ENCODE measurements at regions not wholly inside any gene's neighbourhood (a gene's known extent, or its start where the extent isn't known, plus 50 kb on each side); places are given as distances from the start of the nearest gene placed in this dataset.
"Not testable (repeated sequence)": the region's sequence is repeated elsewhere in the genome, so short reads cannot be mapped to it uniquely, and the experiment has no call there.

DNA sequence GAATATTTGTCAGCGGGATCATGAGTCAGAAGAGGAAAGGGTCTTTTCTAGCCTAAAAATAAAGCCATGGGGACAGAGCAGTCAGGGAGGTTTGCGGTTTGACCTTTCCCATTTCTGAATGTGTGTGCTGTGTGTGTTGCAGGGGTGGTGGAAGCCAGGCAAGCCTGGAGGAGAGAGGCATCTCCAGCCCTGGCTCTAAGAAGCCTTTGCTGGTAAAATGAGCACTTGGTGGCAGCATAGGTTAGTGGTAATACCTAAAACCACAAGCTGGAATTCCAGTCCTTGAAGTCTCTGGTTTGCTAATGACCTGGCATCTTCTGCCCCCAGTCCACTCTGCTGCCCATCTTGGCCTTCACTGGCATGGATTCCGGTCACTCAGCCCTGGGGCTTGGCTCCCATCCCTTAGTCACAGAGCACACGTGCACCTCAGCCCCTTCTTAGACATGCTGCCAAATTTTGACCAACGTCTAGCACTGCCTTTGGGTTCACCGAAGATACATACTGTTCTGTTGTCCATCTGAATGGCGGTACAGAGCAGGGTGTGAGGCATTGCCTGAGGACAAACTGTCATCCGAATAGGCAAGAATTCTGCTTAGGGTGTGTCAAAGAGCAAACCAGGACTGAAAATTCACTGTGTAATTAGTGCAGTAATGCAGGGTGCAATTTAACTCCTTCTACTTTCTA is 52.7 kb downstream of the KCNA5 start:
- ATAC-seq: no peak
- no peak for DNase-seq (ENCODE audit: low spot score)

DNA sequence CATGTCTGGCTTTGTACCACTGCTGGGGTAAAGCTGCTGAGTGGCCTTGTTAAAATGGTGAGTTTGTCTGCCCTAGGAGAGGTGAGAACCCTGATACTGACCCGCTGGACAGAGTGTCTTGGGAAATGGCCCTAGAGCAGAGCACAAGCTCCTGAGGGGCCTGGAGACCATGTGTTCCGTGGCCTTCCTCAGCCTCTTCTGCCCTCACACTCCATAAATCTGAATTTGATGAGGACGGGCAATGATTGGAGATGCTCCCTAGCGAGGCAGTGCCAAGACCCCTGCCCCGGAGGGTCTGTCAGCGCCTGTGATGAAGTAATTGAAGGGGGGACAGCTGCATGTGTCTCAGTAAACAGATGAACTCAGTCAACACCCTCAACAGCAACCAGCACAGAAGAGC is 54.1 kb downstream of the KCNA5 start:
- DNase-seq (ENCODE audit: low spot score) (no peak), ATAC-seq (no peak)

DNA sequence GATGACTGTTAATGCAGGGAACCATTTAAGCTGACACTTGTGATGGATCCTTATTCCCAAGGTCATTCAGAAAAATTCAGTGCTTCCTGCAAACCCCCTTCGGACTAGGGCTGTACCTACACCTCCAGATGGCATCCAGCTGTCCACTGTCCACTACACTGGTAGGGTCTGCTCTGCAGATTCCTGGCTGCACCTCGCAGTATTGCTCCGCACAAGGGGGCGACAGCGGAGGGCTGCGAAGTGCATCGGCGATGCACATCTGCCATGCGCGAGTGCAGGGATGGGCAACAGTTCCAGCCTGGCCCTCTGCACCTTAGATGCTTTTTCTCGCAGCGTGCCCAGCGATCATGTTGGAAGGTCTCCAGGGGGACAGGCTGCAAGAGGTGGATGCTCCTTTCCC is 55.5 kb downstream of the KCNA5 start:
- ATAC-seq (no peak), DNase-seq (ENCODE audit: low spot score) (no peak)

DNA sequence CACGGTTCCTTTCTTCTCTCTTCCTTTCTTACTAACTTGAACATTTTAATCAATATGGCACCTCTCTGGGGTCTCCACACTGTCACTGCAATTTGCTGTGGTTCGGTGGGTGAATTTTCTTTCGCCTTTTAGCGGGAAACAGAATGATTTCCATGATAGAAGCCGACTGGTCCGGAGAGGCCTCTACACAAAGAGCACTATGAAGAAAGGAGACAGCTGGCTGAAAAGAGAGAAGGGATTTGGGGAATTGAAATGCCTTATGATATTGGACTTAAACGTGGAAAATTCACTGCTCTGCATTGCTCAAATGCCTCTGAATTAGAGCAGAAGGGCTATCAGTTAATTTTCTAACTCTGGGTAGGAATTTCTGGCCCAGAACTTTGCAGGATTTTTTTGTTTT is 55.9 kb downstream of the KCNA5 start:
- DNase-seq (ENCODE audit: low spot score) (no peak), ATAC-seq (no peak)

DNA sequence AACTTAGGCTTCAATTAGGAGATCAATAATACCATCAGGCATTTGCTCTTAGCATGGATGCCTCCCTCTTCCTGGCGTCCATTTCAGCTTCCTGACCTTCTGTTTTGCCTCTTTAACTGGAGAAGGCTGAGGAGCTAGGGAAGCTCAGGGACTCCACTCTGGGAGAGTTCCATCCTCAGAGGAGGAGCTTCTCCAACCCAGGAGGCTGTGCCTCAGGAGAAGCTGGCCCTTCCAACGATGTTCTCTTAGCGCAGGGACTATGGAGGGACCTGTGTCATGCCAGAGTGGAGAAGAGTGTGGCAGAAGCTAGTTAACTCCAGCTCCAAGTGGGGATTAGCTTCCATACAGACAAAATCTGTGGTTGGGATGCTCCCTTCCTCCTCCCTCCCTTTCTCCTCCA is 58.0 kb downstream of the KCNA5 start:
- DNase-seq (ENCODE audit: low spot score) (no peak), ATAC-seq (no peak)

DNA sequence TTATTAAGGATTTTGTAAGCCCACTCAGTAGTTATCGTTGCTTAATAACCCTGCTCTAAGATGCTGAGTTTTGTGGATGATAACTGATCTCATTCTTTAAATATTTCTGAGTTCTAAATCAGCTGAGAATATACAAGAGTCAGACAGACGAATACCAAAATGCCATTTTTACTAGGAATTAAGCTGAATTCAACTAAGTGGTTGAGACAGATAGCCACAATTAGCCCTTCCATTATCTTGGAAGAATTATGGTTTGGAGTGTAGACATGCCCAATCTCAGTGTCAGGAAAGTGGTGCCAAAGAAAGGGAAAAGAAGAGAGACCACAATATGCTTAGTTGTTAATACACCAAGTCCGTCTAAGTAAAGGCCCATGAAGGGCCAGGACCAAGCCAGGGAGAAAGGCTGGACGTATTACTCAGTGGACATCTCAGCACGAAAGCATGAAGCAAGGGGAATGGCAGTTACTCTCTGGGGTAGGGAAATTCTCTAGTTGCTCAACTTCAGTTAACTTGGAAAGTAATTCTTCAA is 58.6 kb downstream of the KCNA5 start:
- no peak for DNase-seq (ENCODE audit: low spot score)
- no peak for ATAC-seq

DNA sequence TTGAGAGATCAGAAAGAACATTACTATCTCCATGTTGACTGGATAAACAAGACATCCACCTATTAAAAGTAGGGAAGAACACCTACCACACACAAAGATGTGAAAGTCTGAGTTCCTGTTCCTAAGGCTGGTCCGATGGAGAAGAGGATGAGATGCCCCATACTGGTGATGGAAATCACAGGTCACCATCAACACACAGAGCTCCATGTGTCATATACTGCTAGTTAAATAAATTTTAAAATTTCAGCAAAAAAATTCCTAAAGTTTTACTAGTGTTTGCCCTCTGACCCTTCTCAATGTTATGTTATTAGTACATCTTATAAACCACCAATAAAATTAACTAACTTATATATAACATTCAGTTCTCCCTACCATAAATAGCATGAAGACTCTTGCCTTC is 59.1 kb downstream of the KCNA5 start:
- ATAC-seq: no peak
- DNase-seq (ENCODE audit: low spot score): no peak

DNA sequence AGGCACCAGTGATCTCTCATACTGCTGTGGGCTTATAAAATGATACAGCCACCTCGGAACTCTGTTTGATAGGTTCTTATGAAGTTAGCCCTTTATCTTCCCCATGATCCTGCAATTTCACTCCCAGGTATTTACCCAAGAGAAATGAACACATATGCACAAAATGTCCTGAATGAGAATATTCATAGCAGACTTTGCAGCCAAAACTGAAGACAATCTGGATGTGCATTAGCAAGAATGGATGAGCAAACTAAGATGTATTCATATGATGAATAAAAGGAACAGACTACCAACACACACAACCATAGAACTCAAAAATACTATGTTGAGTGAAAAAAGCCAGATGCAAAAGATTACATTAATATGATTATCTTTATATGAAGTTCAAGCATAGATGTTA is 66.7 kb downstream of the KCNA5 start:
- ATAC-seq (no peak), DNase-seq (ENCODE audit: low spot score) (no peak)

DNA sequence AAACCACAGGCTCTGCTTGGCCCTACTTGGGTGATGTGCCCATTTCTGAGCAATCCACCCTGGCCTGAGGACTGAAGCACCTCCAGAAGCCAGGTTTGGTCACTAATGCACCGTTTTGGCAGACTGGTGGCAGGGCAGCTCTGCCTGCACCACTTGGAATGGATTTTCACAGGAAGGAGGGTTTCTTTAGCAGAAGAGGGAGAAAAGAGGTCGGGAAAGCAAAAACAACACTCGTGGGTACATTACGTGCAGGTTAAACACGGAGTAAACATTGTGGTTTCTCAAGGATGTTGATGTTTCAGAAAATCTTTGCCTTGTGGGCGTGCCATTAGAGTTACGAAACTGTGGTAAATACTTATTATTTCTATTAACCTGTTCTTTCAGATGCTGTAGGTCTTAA is 70.8 kb downstream of the KCNA5 start:
- DNase-seq (ENCODE audit: low spot score) (no peak), ATAC-seq (no peak)

DNA sequence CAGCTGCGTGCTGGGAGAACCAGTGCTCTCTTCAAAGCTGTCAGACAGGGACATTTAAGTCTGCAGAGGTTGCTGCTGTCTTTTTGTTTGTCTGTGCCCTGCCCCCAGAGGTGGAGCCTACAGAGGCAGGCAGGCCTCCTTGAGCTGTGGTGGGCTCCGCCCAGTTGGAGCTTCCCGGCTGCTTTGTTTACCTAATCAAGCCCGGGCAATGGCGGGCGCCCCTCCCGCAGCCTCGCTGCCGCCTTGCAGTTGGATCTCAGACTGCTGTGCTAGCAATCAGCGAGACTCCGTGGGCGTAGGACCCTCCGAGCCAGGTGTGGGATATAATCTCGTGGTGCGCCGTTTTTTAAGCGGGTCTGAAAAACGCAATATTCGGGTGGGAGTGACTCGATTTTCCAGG is 78.1 kb downstream of the KCNA5 start:
- not testable (repeated sequence) for ATAC-seq; DNase-seq (ENCODE audit: low spot score)

DNA sequence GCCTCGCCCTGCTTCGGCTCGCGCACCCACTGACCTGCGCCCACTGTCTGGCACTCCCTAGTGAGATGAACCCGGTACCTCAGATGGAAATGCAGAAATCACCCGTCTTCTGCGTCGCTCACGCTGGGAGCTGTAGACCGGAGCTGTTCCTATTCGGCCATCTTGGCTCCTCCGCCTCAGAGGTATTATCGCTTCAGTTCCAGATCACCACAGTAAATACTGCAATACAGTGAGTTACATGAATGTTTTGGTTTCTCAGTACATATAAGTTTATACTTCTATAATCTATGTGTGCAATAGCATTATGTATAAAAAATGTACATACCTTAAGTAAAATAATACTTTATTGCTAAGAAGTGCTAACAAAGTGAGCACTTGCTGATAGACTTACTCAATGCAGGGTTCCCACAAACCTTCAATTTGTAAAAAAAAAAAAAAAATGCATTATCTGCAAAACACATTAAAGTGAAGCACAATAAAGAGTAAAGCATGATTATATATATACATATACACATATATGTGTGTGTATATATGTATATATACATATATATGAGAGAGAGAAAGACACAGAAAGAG is 78.7 kb downstream of the KCNA5 start:
- DNase-seq (ENCODE audit: low spot score); ATAC-seq: not testable (repeated sequence)

DNA sequence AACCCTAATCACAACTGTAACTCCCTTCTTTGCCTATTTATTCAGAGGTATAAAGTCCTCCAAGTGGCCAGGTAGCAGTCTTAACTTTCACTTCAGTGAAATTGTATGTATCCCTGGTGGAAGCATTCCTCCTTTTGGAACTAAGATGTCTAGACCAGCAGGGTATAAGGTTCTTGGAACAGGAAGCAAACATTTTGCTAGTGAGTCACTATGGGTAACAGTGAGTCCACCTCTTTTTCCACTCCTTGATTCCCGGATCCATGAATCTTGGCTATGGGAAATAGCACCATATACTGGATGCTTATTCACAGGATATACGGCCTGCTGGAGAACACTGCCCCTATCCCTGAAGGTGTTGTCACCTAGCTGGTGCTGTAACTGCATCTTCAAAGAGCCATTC is 80.2 kb downstream of the KCNA5 start:
- no peak for DNase-seq (ENCODE audit: low spot score)

DNA sequence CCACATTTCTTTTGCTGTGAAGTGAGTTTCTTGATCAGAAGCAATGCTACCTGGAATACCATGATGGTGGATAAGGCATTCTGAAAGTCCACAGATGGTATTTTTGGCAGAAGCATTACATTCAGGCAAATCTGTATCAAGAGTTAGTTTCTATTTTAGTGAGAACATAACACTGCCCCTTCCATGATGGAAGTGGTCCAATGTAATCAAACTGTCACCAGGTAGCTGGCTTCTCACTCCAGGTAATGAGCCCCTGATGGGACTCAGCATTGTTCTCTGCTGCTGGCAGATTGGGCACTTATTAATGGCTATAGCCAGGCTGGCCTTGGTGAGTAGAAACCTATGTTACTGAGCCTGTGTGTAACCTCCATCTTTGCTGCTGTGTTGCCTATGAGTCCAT is 80.7 kb downstream of the KCNA5 start:
- DNase-seq (ENCODE audit: low spot score) (no peak), ATAC-seq (no peak)

More for the DNA sequence above, 80.2 kb downstream of the KCNA5 start:
- no peak for ATAC-seq

DNA sequence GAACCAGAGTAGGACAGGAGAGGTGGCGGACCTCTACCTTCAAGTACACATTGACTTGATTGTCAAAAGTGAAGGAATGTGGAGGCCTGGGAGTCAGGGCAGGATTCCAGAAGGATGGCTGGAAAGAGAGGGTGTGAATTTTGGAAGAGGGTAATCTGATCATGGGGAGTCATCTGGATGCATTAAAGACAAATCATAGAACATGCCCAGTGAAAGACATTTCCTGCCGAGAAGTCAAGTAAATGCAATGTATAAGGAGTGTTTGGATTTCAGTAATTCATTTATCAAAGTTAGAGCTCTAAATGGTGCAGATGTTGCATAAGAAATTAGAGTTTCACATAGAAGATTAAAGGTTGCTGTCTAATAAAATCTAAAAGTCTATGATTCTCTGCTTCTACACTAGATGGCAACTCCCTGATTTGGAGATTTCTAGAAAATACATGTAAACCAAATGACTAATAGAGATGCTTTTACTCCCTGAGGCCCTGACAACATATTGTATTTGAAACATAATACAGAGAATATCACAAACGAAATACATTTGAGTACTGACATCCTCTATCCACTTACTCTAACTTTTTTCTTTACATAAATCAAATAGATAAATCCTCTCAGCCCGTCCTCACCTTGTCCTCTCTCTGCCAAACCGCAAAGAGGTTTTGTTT is 91.3 kb downstream of the KCNA5 start:
- no peak for DNase-seq (ENCODE audit: low spot score)

DNA sequence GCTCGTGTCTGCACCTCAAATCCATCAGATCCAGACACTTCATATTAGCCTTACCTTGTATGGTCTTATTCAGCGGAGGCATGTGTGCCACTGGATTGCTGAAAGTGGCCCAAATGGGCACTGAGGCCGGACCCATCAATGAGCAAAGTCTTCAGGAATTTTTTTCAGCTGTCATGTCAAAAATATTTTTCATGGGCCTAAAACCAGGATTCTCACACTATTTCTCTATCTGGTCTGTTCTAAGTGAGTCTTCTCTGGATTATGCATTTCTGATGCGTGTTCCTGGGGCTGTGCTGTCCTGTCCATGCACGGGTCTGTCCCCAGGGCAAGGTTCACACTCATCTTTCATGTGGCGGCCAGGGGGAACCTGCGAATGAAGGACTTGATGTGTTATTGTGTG is 94.6 kb downstream of the KCNA5 start:
- DNase-seq (ENCODE audit: low spot score) (no peak), ATAC-seq (no peak)

More for the DNA sequence above, 91.3 kb downstream of the KCNA5 start:
- no peak for ATAC-seq

DNA sequence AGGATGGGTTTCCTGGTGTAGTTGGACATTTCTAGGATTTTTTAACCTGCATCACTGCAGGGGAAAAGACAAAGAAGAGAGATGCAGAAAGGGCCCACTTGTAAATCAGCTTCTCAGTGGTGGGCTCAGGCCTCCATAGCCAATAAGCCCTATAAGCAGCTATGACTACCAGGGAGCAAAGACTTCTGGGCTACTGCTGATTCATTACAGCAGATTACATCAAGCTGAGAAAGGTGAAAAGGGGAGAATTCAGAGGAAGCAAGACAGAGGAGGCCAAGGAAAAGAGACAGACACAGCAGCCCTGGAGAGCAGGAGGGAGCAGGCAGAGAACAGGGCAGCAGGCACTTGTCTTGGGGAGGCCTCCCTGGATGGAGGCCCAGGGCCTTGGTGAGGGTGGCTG is 95.2 kb downstream of the KCNA5 start:
- DNase-seq (ENCODE audit: low spot score): no peak
- ATAC-seq: no peak

DNA sequence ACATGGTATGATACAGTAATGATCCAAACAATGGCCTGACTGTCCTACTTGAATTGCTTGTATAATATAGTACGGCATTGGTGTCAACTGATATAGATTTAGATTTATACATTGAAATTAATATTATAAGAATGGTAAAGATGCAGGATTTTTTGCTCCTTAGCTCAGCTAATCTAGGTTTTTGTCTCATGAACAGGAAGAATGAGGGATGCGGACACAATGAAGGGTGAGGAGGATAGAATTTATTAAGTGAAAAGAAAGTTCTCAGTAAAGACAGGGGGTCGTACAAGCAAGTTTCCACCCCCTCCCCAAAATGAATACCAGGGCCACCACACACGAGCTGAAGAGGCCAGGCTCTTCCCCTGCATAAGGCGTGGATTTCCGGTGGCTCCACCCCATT is 96.1 kb downstream of the KCNA5 start:
- no peak for DNase-seq (ENCODE audit: low spot score)
- no peak for ATAC-seq

DNA sequence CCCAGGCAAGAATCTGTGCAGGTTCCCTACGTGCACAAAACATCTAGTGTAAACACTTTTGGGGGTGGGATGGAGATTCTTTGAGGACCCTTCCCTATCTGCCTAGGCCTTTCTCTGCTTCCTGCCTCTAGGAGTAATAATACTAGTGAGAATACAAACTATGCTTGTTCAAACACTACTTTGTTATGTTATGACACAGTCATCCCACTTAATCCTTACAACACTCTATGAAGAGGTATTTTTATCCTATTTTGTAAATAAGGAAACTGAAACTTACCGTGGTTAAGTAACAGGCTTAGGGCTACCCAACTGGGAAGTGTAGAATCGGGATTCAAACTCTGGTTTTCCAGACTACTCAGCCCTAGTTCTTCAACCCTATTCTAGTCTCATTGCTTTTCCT is 96.5 kb downstream of the KCNA5 start:
- ATAC-seq (no peak), DNase-seq (ENCODE audit: low spot score) (no peak)

DNA sequence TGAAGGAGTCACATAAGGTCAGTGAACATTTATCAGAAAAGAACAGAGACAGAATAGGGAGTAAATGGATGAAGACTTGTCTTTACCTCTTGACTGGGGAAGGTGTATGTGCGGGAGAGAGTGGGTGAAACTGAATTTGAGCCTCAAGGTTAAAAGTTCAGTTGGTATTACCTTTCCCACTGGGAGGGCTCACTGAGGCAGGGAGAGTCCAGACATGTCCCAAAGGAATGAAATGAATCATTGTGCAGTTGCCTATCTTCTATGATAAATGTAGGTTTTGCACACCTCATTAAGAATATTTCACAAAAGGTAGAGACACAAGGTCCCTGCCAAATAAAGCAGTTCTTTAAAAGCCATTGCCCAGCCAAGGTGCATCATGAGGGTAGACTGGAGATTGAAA is 105.2 kb downstream of the KCNA5 start:
- DNase-seq (ENCODE audit: low spot score): no peak
- ATAC-seq: no peak

DNA sequence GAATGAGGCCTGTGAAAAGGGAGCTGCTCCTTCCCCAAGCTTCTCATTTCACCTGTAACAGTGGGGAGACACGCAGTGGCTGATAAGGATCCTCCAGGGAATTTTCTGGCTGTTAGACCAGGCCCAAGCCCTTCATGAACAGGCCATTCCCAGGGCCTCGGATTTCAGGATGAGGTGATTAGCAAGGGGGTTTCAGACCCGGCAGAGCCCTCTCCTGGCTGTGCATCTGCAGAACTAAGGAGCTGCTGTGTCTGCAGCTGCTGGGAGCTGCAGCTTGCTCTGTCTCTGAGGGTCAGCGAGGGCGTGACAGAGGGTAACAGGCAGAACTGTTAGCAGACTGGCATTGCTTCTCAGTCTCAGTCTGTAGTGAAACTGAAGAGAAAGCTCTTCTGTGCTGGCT is 110.4 kb downstream of the KCNA5 start:
- DNase-seq (ENCODE audit: low spot score) (no peak), ATAC-seq (no peak)

DNA sequence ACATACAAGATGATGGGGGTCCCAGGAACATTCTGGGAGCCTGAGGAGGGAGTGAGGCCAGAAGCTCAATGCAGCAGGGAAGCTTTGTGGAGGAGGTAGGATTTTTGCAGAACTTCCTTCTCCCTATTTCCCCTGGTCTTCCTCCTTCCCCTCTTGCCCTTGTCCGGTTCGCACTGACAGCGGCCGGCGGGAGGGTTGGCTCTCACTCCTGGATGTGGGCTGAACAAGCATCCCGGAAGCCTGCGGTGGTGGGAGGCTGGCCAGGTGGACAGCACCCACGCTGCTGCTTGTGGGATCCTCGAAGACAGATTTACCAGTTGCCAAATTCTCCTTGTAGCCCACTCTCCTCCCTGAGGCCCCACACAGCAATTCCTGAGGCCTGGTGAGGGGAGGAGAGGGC is 112.2 kb downstream of the KCNA5 start:
- no peak for DNase-seq (ENCODE audit: low spot score)

DNA sequence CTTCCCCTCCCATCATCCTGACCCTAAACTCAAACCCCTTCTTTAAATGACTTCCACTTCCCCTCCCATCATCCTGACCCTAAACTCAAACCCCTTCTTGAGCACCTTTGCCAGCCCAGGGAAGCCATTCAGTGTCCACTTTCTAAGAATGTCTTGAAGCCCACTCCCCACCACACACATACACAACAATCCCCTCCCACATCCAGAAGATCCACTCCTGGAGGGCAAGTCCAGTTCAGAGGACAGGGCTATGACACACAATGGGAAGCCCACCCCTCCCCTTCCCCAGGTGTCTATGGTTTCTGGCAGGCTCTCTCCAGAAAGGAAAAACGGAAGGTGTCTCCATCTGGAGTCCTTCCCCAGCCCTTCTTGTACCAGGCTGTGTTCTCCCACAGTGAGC is 117.1 kb downstream of the KCNA5 start:
- ATAC-seq: no peak
- no peak for DNase-seq (ENCODE audit: low spot score)

More for the DNA sequence above, 112.2 kb downstream of the KCNA5 start:
- ATAC-seq: no peak
